Lower leg skin (tissue), 3 donors: ENCODE measurements at regions not wholly inside any gene's neighbourhood (a gene's known extent, or its start where the extent isn't known, plus 50 kb on each side); places are given as distances from the start of the nearest gene placed in this dataset.

Source experiments
- CTCF ChIP-seq, 3 donors: fragments of 450-650 bp; IDR thresholded peaks; one replicate each; pipeline ENCODE4 v1.5.1; 2016; ENCODE audit warnings: antibody characterized with exemption in 3 of 3, mild to moderate bottlenecking in 3 of 3, moderate library complexity in 2 of 3
- POLR2A ChIP-seq, 2 donors: fragments of 450-650 bp; IDR thresholded peaks; one replicate each; pipeline ENCODE4 v1.6.1; 2016 to 2017; ENCODE audit warnings: antibody characterized with exemption in 2 of 2, mild to moderate bottlenecking in 1 of 2, moderate library complexity in 1 of 2

GRCh38 chr12:87323369-87323768, 705.8 kb downstream of the C12orf50 start:
- TF ChIP-seq CTCF (IDR thresholded peaks at IDR 0.05) (no peak), POLR2A (IDR thresholded peaks at IDR 0.05) (no peak)
